COLO668 (cell line): ENCODE measurements at regions not wholly inside any gene's neighbourhood (a gene's known extent, or its start where the extent isn't known, plus 50 kb on each side); places are given as distances from the start of the nearest gene placed in this dataset.

ENCODE experiments used
- DNase-seq: peaks from one replicate; lab custom pipeline; 2025; ENCODE audit not compliant: unreplicated experiment; lab: John Stamatoyannopoulos, UW

DNA sequence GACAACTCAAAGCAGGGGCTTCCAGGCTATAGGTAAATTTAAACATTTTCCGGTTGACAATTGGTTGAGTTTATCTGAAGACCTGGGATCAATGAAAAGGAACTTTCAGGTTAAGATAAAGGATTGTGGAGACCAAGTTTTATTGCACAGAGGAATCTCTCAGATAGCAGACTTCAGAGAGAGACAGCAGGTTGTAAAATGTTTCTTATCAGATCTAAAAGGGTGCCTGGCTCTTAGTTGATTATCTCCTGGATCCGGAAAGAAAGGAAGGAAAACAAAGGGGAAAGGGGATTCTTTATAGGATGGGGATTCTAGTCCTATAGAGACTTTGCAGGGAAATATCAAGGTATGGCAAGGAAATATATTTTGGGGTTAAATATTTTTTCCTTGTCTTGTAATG, 951.3 kb upstream of the SEMA6D start:
- DNase-seq = no peak

DNA sequence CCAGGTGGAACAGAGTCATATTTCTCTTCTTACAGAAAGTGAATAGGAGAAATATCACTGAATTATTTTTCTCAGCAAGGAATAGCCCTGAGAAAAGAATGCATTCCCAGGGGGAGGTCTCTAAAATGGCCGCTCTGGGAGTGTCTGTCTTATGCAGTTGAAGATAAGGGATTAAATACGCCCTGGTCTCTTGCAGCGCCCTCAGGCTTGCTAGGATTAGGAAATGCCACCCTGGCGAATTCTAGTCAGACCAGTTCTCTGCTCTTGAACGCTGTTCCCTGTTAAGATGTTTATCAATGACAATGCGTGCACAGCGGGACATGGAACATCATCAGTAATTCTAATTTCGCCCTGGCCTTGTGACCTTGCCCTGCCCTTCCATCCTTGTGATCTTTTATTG, 949.0 kb upstream of the SEMA6D start:
- no peak for DNase-seq

DNA sequence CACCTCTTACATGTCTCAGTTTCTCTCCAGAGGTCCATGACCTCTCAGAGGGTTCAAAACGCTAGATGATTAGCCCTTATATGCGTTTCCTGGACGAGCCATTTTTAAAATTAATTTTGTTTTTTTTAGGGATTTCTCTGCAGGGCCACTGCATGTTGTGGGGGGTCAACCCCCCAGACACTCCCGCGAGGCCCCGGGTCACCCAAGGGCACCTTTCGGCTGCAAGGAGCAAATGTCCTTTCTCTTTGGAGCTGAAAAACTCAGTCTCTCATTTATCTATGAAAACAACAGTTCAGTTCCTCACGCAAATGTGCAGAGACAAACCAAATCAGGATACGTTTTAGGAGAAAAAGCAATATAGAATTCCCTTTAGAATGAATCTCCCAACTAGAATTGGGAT, 944.3 kb upstream of the SEMA6D start:
- DNase-seq = no peak

DNA sequence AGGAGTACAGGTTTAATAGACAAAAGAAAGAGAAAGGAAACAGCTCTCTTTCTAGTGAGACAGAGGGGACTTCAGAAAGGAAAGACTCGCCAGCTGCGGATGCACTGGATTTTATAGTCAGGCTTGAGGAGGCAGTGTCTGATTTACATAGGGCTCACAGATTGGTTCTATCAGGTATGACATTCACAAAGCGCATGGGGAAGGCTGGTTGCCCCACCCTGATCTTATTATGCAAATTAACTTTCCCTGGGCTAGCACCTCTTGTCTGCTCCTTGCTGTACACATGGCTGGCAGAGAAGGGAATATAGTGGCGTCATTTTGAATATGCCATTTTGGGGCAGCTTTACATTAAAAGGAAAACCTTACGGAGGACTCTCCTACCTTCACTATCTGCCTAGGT, 938.4 kb upstream of the SEMA6D start:
- DNase-seq = no peak

DNA sequence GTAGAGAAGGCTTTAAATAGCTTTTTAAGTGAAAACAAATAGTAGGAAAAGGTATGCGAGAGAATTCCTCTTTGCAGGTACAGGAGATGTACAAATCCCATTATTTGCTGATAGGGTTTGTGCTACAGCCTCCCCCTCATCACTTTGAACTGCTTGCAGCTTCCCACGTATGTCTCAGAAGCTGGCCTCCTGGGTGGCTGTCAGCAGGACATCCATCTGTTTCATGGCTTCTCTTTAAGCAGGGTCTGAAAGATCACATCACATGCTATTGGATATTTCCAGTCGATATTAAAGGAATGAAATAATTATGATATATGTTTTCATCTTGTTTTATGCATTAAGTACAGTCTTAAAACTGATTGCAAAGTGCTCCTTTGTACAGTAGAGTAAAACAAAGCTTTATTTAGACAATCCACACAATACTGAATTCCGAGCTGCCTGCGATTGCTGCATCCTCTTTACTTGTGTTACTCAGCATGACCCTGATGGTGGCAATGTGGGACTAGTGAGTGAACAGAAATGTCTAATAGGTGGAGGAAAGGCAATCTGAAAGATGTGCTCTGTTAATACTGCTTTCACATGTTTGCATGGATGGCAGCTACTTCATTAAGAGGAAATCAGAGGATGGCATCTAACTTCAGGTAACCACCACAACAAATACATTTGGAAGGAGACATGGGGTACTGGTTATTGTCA, 930.6 kb upstream of the SEMA6D start:
- DNase-seq = peak; percentile 3

DNA sequence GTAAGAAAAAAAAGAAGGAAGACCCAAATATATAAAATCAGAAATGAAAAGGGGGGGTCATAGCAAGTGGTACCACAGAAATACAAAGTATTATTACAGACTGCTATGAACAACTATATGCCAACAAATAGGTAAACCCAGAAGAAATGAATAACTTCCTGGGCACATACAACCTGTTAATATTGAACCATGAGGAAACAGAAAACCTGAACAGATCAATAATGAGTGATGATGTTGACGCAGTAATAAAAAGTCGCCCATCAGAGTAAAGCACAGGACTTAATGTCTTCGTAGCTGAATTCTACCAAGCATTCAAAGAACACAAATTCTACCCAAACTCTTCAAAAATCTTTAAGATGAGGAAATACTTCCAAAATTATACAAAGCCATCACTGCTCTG, 921.6 kb upstream of the SEMA6D start:
- DNase-seq = no peak

DNA sequence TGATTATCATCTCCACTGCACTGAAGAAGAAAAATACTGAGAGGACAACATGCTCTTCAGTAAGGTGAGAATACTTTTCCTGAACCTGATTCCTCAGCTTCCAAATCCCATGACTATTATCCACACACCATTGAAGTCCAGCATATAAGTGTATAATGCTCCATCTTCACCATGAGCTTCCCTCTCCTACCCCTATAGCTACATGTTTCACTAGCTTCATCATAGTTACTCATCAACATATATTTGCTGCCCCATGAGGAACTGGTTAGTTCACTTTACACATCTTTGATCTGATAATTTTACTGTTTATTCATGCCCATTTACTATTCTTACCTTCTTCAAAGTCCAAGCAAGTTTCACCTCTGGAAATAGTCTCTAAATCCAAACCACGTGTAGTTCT, 908.5 kb upstream of the SEMA6D start:
- DNase-seq = no peak

DNA sequence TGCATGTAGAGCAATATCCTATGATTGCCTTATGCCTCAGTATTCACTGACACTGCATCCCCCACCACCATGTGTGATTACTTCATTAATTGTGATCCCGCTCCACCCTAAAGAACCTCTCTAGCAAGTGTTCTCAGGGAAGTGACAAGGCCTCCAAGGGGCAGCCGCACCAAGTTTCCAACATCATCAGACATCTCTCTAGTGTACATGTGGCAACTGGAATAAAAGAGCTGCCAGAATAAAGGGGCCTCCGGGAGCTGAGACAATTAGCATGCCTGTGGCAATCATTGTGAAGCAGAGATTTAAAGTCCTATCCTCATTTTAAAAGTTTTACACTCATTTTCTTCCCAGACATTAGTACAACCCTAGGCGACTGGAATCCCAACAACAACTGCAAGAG, 902.1 kb upstream of the SEMA6D start:
- DNase-seq = no peak

DNA sequence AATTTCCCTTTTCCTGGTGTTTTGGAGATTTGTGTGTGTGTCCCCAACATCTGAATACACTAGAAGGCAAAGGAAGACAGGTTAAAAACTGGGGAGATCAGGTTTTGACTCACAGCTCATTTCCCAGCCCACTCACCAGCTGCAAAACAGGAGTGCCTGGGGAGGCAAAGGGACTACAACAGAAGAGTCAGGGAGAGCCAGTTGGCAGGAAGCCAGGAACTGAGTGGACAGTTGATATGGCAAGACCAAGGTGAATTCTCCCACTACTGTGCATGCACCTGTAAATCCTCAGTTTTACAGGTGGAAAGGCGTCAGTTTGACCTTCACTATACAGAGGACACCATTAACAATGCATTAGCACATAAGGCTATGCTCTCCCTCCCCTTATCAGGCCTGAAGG, 901.5 kb upstream of the SEMA6D start:
- peak; percentile 91 for DNase-seq

DNA sequence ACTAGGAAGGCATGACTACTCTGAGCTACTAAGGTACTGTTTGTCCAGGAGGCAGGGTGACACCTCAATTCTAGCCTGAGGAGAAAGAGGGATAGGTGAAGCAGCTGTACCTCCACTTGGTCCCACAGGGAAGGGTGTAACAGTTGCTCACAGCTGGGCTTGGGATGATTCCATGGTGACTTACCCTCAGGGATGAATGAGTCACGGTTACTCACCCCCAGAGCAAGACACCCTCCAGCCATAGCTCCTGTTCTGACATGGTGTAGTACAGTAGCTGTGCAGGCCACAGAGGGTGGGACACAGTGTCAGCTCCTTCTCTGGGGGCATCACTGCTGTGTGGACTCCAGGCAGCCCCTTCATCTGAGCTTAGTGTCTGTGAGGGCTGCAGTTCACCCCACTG, 868.6 kb upstream of the SEMA6D start:
- DNase-seq = no peak

DNA sequence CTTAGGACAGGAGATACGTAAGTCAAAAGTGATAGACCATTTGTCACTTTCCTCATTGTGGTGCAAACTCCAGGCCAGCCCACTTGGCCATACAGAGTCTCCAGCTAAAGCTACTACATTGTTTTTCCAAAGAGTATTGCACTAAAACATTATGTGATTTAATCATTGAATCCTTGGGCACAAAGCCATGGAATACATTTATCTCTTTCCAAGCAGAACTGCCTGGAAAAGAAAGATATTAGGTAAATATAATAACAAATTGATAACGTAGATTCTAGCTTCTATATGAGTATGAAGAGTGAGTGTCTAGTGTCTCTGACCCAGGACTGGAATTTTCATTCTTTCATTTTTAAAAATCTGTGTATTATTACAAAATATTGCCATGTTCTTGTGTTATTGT, 863.7 kb upstream of the SEMA6D start:
- DNase-seq = no peak

DNA sequence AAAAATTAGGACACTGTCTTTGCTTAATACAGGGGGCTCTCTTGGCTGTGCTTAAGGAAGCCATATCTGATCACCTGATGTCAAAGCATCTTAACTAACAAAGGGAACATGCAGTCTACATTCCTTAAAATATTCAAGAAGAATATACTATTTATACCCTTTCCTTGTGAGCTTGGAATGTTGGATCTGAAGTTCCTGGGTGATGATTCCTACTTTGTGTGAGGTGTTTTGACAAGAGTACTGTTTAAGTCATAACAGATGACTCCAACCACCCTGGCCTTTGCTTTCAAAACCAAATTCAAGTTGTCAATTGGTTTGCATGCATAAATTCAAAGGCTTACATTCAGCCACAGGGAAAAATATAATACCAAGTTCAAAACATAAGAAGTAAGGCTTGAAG, 862.7 kb upstream of the SEMA6D start:
- DNase-seq = no peak

DNA sequence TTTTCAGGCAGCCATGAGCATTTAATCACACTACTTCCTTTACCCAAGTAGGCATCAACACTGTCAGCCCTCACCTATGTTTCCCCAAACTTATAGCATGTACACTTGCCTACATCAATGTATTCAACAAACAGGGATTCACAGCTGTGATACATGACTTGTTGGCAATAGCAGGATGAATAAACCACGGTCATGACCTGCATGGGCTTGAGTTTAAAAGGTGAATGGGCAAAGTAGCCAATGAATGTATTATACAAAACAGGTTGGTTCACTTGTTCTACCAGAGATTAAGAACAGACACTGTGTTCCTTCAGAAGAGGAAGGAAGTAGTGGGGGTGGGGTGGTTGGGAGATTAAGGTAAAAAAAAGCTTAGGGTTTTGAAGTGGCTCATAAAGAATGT, 861.9 kb upstream of the SEMA6D start:
- no peak for DNase-seq

DNA sequence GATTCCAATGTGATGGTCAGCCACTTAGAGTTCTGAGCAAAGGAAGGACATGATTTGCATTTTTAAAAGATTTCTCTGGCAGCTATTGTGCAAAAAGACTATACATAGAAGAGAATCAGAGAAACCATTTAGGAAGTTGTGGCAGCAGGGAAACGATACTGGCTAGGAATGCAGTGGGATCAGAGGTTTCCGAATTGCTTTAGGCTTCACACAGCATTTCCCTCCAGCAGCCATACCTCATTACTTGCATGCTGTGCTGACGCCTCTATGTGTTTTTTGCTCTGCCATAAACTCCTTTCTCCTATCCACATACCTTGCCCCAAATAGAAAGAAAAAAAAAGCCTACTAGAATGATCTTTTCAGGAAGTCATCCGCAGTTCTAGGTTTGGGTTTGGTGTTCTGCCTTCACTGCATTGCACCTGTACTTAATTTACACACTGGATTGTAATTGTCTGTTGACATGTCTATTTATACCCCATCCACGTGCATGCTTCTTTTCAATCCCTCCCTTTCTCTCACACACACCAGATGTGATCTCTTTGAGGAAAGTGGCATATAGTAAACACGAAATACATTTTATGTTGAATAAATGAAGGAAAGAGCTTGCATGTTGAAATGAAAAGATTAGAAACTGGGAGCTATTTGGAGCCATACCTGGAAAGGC, 860.3 kb upstream of the SEMA6D start:
- DNase-seq = no peak

DNA sequence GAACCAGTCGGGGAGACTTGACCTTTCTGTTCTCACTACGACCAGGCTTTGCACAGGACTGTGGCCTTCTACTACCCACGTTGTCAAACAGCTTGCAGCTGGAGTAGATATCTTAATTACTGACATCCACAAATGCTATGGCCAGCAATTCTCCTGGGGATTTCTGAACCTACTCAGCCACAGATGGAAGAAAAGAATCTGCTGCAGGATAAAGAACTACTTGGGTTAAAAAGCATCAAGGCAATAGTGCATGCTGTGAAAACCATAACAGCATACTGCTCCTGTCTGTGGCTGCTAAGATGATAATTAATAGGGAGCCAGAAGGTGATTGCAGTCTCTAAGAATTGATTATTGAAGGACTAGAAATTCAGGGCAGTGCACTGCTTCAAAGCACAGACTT, 859.2 kb upstream of the SEMA6D start:
- no peak for DNase-seq

DNA sequence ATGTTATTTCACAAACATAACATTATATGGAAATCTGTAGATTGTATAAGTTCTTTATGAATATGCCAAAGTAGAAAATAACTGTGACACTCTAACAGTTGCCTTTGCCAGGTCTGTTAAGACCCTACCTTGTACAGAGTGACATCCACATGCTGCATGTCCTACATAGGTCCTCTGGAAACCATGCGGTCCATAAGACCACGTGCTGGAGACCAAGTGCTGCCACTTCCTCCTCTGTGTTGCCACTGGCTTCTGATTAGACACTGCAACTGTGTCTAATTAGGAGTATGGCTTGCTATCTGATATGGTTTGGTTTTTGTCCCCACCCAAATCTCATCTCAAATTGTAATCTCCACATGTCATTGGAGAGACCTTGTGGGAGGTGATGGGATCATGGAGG, 855.5 kb upstream of the SEMA6D start:
- no peak for DNase-seq

DNA sequence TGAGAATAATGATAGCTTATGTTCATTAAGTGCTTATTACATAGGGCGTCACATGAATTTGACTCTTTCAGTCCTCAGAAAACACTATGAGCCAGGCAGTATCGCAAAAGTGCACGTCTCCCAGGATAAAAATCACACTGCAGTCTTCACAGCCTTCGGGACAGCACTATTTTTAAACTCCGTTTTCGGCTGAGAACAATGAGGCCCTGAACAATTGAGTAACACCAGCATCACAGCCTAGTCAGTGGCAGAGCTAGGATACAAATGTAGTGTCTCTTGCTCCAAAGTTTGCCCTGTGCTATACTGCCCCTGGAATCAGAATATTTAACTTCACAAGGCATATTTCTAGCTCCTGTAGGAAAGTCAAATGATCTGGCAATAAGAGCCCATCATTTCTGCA, 852.1 kb upstream of the SEMA6D start:
- DNase-seq = no peak

DNA sequence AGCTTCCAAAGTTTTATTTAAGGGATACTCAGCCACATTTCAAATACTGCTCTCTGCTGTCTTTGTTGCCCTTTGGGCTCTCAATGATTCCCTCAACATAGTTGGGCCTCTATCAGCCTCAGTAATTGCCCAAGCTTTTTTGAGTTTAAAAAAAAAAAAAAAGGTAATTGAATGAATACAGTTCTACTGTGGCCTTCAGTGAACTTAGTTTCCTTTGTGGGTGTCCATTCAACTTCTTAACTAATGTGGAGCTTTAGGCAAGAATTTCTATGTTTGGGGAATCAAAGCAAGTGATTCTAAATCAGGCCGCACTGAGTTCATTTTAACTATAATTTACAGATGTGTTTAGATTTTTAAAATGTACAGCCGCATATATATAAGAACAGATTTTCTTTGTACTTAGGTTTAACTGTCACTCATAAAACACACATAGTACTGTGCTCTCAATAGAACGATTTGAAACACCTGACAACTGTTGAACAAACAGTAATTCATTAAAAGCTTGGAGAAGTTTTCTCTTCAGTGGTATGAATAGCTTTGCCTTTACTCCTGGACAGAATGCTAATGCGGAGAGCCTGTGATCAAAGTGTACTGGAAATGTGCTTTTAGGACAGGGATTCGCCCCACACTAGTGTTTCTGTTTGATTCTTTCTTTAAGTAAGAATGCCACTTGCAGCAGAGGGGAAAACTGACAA, 844.9 kb upstream of the SEMA6D start:
- no peak for DNase-seq

DNA sequence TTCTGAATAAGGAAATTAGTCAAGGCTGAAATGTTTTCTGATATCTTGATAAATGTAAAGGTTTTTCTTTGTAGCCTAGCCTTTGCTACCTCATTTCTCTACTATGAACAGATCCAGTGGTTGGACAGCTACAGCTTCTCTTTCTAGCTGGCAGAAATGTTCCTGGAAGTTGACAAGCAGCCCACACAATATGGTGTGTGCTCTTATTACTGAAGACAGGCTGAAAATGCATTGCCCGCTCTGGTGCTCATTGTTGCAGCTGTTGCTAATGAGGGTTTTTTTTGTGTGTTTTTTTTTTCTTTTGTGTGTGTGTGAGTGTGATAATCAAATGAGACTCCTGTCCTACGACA, 844.3 kb upstream of the SEMA6D start:
- DNase-seq = no peak

DNA sequence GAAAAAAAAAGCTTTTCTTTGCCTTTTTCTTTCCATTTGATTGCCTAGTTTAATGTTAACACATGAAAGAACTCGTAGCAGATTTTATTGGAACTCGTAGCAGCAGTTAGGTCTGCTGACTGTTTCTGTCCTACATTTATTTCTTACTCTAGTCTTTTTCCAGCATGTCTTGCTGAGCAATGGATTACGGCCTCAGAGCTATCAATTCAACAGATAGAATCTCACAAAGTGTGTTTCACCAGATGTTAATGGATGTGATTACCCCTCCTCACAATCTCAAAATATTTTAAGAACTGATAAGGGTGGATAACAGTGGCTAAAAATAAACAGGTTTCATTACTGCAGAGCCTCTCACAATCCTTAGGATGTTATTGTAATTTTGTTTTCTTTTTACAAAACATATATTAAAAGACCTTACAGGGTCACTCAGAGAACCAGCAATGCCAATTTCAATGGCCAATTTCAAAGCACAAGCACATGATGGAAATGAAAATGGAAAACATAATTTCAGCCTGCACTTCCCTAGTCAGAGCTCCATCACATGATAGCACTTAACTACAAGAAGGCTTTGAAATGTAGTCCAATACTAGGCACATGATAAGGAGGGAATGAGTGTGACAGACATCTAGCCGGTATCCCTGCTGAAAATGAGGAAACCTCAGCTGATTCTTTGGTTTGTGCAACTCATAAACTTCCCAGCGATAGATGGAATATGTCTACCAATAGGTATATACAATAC, 838.1 kb upstream of the SEMA6D start:
- no peak for DNase-seq

DNA sequence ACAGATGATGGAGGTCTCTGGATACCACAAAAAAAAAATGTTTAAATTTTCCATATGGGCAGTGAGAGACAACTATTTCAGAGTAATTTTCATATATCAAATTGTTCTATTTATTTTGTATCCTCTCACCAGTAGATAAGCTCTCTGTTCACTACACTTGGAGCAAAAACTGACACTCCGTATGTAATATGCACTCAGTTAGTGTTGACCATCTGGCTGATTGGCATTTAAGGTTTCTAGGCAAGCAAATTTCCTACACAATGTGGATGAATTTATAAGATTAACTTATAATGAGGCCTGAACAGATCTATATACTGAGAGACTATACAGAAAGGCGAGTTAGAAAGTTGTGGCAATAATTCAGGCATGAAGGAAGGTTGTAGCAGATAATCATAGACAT, 836.5 kb upstream of the SEMA6D start:
- DNase-seq = no peak

DNA sequence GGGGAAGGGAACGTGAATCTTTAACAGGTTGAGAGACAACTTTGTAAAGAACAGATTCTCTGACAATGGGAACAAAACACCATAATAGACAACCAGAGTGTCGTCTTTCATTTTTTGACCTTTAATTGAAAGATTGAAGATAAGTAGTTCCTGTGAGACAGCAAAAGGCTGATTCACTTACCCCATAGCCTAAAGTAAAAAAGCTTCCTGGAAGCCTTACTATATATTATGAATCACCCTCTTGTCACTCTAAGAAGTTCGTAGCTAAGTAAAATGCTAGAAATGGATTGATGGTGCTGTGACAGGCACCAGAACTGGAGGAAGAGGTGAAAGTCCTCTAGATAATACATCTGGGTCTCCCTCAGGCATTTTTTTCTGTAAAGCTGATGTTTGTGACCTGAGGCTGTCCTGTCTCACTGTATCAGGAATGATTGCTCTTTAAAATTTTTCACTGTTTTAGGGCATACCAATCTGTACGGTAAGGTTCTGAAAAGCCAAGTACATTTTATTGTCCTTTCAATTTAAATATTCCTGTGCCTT, 824.6 kb upstream of the SEMA6D start:
- no peak for DNase-seq
